HL-60 (cell line): ENCODE measurements at regions not wholly inside any gene's neighbourhood (a gene's known extent, or its start where the extent isn't known, plus 50 kb on each side); places are given as distances from the start of the nearest gene placed in this dataset.

Source experiments
- DNase-seq, 2 experiments: peaks; one replicate each; pipeline ENCODE4 v3.0.0-alpha.2; 2010 to 2020; ENCODE audit warnings: low read depth in 1 of 2, low spot score in 1 of 2
- H3K27ac ChIP-seq: fragments of 250-450 bp; sonication (Bioruptor Pico); replicated peaks from 2 replicates; pipeline ENCODE4 v1.5.1; 2020; ENCODE audit warnings: mild to moderate bottlenecking, moderate library complexity
- H3K27me3 ChIP-seq: fragments of 250-450 bp; sonication (Bioruptor Pico); 2 replicates; pipeline ENCODE4 v1.5.1; 2021; ENCODE audit warnings: mild to moderate bottlenecking, moderate library complexity; ENCODE audit not compliant: insufficient read depth, poor library complexity, severe bottlenecking
- H3K4me3 ChIP-seq: replicated peaks from 2 replicates; pipeline ENCODE4 v1.5.1; 2011; ENCODE audit warnings: mild to moderate bottlenecking, control low read depth, low read length; ENCODE audit not compliant: insufficient read depth
- CTCF ChIP-seq: IDR thresholded peaks from one replicate; pipeline ENCODE4 v1.5.1; 2011; ENCODE audit warnings: low read length, control low read depth, inconsistent platforms; ENCODE audit not compliant: insufficient read depth
- GABPA ChIP-seq: IDR thresholded peaks from 2 replicates; pipeline ENCODE4 v1.6.1; 2012; ENCODE audit warnings: low read depth
- POLR2AphosphoS5 ChIP-seq: IDR thresholded peaks from 2 replicates; pipeline ENCODE4 v1.6.1; 2012; ENCODE audit warnings: low read depth
- REST ChIP-seq: IDR thresholded peaks from 2 replicates; pipeline ENCODE4 v1.6.1; 2012; ENCODE audit warnings: low read depth; ENCODE audit not compliant: insufficient replicate concordance
- SPI1 ChIP-seq: IDR thresholded peaks from 2 replicates; pipeline ENCODE4 v1.6.1; 2012; ENCODE audit warnings: low read depth, mild to moderate bottlenecking, borderline replicate concordance

- H3K27ac ChIP-seq, result no peak overlapping the region
- H3K4me3 ChIP-seq, result no peak overlapping the region
- DNase-seq, result no peak
- H3K27me3 ChIP-seq, result peaks cover 18% of the 10 kb centered on the region
- TF ChIP-seq GABPA, result no peak
- TF ChIP-seq CTCF, result no peak
- TF ChIP-seq SPI1, result no peak
- no peak for TF ChIP-seq REST
- no peak for TF ChIP-seq POLR2AphosphoS5
These were observed 264.0 kb downstream of the TBC1D4 start for GRCh38 chr13:75217949-75218348.

GRCh38 chr13:75216038-75216437 lies 265.9 kb downstream of the TBC1D4 start:
- no peak for DNase-seq
- Histone ChIP-seq H3K4me3 (no peak overlapping the region), H3K27me3 (peaks cover 18% of the 10 kb centered on the region), H3K27ac (no peak overlapping the region)
- TF ChIP-seq POLR2AphosphoS5, result no peak
- no peak for TF ChIP-seq SPI1
- no peak for TF ChIP-seq CTCF
- TF ChIP-seq REST, result no peak
- TF ChIP-seq GABPA, result no peak

- TF ChIP-seq REST (no peak), POLR2AphosphoS5 (no peak), SPI1 (no peak), GABPA (no peak), CTCF (no peak)
- no peak overlapping the region for H3K4me3 ChIP-seq
- H3K27ac ChIP-seq, result no peak overlapping the region
- DNase-seq, result no peak
- peaks cover 18% of the 10 kb centered on the region for H3K27me3 ChIP-seq
These were observed 267.1 kb downstream of the TBC1D4 start for GRCh38 chr13:75214846-75215245.
